CD14-positive monocyte (primary cell): ENCODE measurements at regions not wholly inside any gene's neighbourhood (a gene's known extent, or its start where the extent isn't known, plus 50 kb on each side); places are given as distances from the start of the nearest gene placed in this dataset.

ENCODE experiments used
- DNase-seq, 3 donors: peaks; one replicate each; pipeline ENCODE4 v3.0.0-alpha.2; 2011 to 2022
- H2AFZ ChIP-seq: 2 replicates; pipeline ENCODE4 v1.6.0; 2012; ENCODE audit warnings: mild to moderate bottlenecking, low read depth, low read length, inconsistent platforms; ENCODE audit not compliant: insufficient read depth, poor library complexity, severe bottlenecking
- H3K27ac ChIP-seq, 2 donors: 1 replicate in 1 of 2; 2 replicates in 1 of 2; pipeline ENCODE4 v1.5.1; 2012 to 2013; ENCODE audit warnings: low read length in 2 of 2, control low read depth in 1 of 2, inconsistent platforms in 1 of 2, low read depth in 1 of 2, mild to moderate bottlenecking in 1 of 2
- H3K27me3 ChIP-seq, 2 donors: one replicate each; pipeline versions ENCODE4 v1.6.0 to v1.6.1; 2011 to 2013; ENCODE audit warnings: low read length in 2 of 2; ENCODE audit not compliant: control insufficient read depth in 2 of 2, insufficient read depth in 2 of 2
- H3K36me3 ChIP-seq, 2 donors: replicated peaks in 1 of 2; 1 replicate in 1 of 2; 2 replicates in 1 of 2; pipeline versions ENCODE4 v1.5.1 to v1.6.1; 2012 to 2013; ENCODE audit warnings: low read length in 2 of 2, control low read depth in 1 of 2, inconsistent platforms in 1 of 2, mild to moderate bottlenecking in 1 of 2; ENCODE audit not compliant: insufficient read depth in 2 of 2, control insufficient read depth in 1 of 2
- H3K4me1 ChIP-seq, 2 donors: 1 replicate in 1 of 2; 2 replicates in 1 of 2; pipeline versions ENCODE4 v1.5.1 to v1.6.1; 2012 to 2013; ENCODE audit warnings: low read length in 2 of 2, control low read depth in 1 of 2, inconsistent platforms in 1 of 2, mild to moderate bottlenecking in 1 of 2, moderate library complexity in 1 of 2; ENCODE audit not compliant: insufficient read depth in 2 of 2, control insufficient read depth in 1 of 2
- H3K4me2 ChIP-seq: replicated peaks from 2 replicates; pipeline ENCODE3; 2012; ENCODE audit warnings: low read length, moderate library complexity, mild to moderate bottlenecking; ENCODE audit not compliant: poor library complexity, severe bottlenecking; ENCODE audit errors: extremely low read depth
- H3K4me3 ChIP-seq, 3 experiments: fragments of 200-600 bp in 1 of 3; sonication (generic) in 1 of 3; replicated peaks in 1 of 3; 1 replicate in 2 of 3; 2 replicates in 1 of 3; pipeline ENCODE4 v1.5.1; 2011 to 2013; ENCODE audit warnings: low read length in 3 of 3, mild to moderate bottlenecking in 3 of 3, control low read depth in 2 of 3, low read depth in 2 of 3, inconsistent platforms in 1 of 3, moderate library complexity in 1 of 3
- H3K79me2 ChIP-seq: 2 replicates; pipeline ENCODE4 v1.6.0; 2012; ENCODE audit warnings: mild to moderate bottlenecking, control low read depth, inconsistent platforms, low read length, moderate library complexity; ENCODE audit not compliant: insufficient read depth
- H3K9ac ChIP-seq: 2 replicates; pipeline ENCODE4 v1.6.0; 2017; ENCODE audit warnings: low read length, mild to moderate bottlenecking; ENCODE audit not compliant: insufficient read depth, poor library complexity, severe bottlenecking
- H3K9me3 ChIP-seq, 2 donors: replicated peaks in 1 of 2; 1 replicate in 1 of 2; 2 replicates in 1 of 2; pipeline versions ENCODE4 v1.5.1 to v1.6.1; 2012 to 2013; ENCODE audit warnings: low read length in 2 of 2, control low read depth in 1 of 2; ENCODE audit not compliant: control insufficient read depth in 1 of 2, insufficient read depth in 1 of 2
- H4K20me1 ChIP-seq: 2 replicates; pipeline ENCODE4 v1.6.0; 2012; ENCODE audit warnings: mild to moderate bottlenecking, low read length, control low read depth, moderate library complexity; ENCODE audit not compliant: insufficient read depth
- H3K27ac Mint-ChIP-seq, 7 donors: one replicate each; pipeline ENCODE4 v1.8.0; 2020; ENCODE audit warnings: mild to moderate bottlenecking in 7 of 7, mixed read lengths in 7 of 7, moderate library complexity in 6 of 7, inconsistent platforms in 2 of 7
- H3K27me3 Mint-ChIP-seq, 3 donors: one replicate each; pipeline ENCODE4 v1.8.0; 2021 to 2022; ENCODE audit warnings: low read depth in 3 of 3, mild to moderate bottlenecking in 3 of 3, mixed read lengths in 3 of 3, moderate library complexity in 3 of 3, inconsistent platforms in 1 of 3
- H3K36me3 Mint-ChIP-seq, 2 donors: one replicate each; pipeline ENCODE4 v1.8.0; 2020; ENCODE audit warnings: mixed read lengths in 2 of 2, inconsistent platforms in 1 of 2, mild to moderate bottlenecking in 1 of 2
- H3K4me1 Mint-ChIP-seq: one replicate; pipeline ENCODE4 v1.8.0; 2020; ENCODE audit warnings: mild to moderate bottlenecking, mixed read lengths
- H3K4me3 Mint-ChIP-seq, 2 donors: one replicate each; pipeline ENCODE4 v1.8.0; 2020; ENCODE audit warnings: mild to moderate bottlenecking in 2 of 2, mixed read lengths in 2 of 2, moderate library complexity in 1 of 2
- H3K9me3 Mint-ChIP-seq, 7 donors: one replicate each; pipeline ENCODE4 v1.8.0; 2020 to 2022; ENCODE audit warnings: mixed read lengths in 7 of 7, mild to moderate bottlenecking in 6 of 7, moderate library complexity in 6 of 7, inconsistent platforms in 2 of 7
- CTCF ChIP-seq: fragments of 200-600 bp; IDR thresholded peaks from one replicate; pipeline ENCODE4 v1.8.0; 2022; ENCODE audit warnings: antibody characterized with exemption, mild to moderate bottlenecking
- WGBS: methylation state at CpG from one replicate; pipeline ENCODE4 v1.1.5; 2013; ENCODE audit warnings: missing lambda C conversion rate; ENCODE audit not compliant: insufficient coverage; 5-methylcytosine and 5-hydroxymethylcytosine counted together
- intact Hi-C, 2 donors: fragments of 100-400 bp; cut with micrococcal nuclease; formaldehyde crosslinking; loops; one replicate each; pipeline versions ENCODE4 v1.15.0 to v1.15.1; 2023

- no peak for TF ChIP-seq CTCF
- Histone ChIP-seq H3K36me3 (no peaks in the 10 kb centered on the region), H3K27me3 (peaks cover 2 to 3% of the 10 kb centered on the region in 2 donors), H3K9me3 (peaks cover 0 to 1% of the 10 kb centered on the region in 2 donors), H2AFZ (no peak overlapping the region), H3K4me2 (no peak overlapping the region), H3K79me2 (no peaks in the 10 kb centered on the region), H3K4me3 (no peak overlapping the region), H4K20me1 (no peaks in the 10 kb centered on the region), H3K4me1 (peaks cover 10 to 19% of the 10 kb centered on the region in 2 donors), H3K27ac (no peak overlapping the region), H3K9ac (no peak overlapping the region)
- Mint-ChIP-seq H3K27ac (no peak overlapping the region), H3K27me3 (peaks cover 2 to 17% (median 13%) of the 10 kb centered on the region in 3 donors), H3K4me3 (no peak overlapping the region), H3K36me3 (no peaks in the 10 kb centered on the region), H3K4me1 (peaks cover 19% of the 10 kb centered on the region), H3K9me3 (peaks cover 0 to 3% (median under 1%) of the 10 kb centered on the region in 7 donors)
- DNase-seq, result no peak
- intact Hi-C loops, result no loop called here
- 100% methylated on average over 1 of the region's 1 CpG for WGBS
These were observed 303.1 kb downstream of the C16orf95 start for GRCh38 chr16:87014112-87014511.

- no peak overlapping the region for H3K4me2 ChIP-seq
- peak in 2 of 3 donors; percentile 23 to 37 for DNase-seq
- peaks cover 19% of the 10 kb centered on the region for H3K4me1 Mint-ChIP-seq
- H3K9me3 Mint-ChIP-seq, result peaks cover 0 to 3% (median 0%) of the 10 kb centered on the region in 7 donors
- no peaks in the 10 kb centered on the region for H3K79me2 ChIP-seq
- H4K20me1 ChIP-seq, result no peaks in the 10 kb centered on the region
- no peaks in the 10 kb centered on the region for H3K36me3 Mint-ChIP-seq
- H3K27me3 ChIP-seq, result peaks cover 2 to 3% of the 10 kb centered on the region in 2 donors
- H2AFZ ChIP-seq, result no peak overlapping the region
- H3K4me3 ChIP-seq, result no peak overlapping the region
- no peak for TF ChIP-seq CTCF
- peaks cover 10 to 19% of the 10 kb centered on the region in 2 donors for H3K4me1 ChIP-seq
- intact Hi-C loops, result no loop called here
- no peak overlapping the region for H3K9ac ChIP-seq
- 83% methylated on average over 4 of the region's 5 CpGs for WGBS
- H3K27ac ChIP-seq, result no peak overlapping the region
- peaks cover 2 to 17% (median 14%) of the 10 kb centered on the region in 3 donors for H3K27me3 Mint-ChIP-seq
- H3K9me3 ChIP-seq, result no peaks in the 10 kb centered on the region
- H3K4me3 Mint-ChIP-seq, result no peak overlapping the region
- H3K36me3 ChIP-seq, result no peaks in the 10 kb centered on the region
- peak overlapping the region in 1 of 7 donors; percentile 78 for H3K27ac Mint-ChIP-seq
These were observed 302.2 kb downstream of the C16orf95 start for GRCh38 chr16:87015021-87015420.
